ENCODE measurements at regions not wholly inside any gene's neighbourhood (a gene's known extent, or its start where the extent isn't known, plus 50 kb on each side); places are given as distances from the start of the nearest gene placed in this dataset.

DNA sequence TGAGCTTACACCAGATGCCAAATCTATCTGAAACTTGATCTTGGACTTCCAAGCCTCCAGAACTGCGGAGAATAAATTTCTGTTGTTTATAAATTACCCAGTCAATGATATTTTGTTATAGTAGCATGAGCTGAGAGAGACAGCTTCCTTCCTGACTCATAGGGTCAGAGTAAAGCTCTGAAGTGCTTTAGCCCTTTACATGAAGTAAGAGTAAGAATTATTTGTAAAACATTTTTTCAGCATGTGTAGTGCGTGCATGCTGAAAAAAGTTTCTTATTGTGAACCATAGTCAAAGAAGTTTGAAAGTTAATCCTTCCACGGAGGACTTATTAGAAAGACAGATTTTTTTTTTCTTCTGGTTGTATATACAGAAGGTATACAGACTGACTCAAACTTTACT is 172.4 kb downstream of the DMRT2 start:
- TF ChIP-seq CTCF (optimal IDR thresholded peaks at IDR 0.05 in 1 of 3, IDR thresholded peaks at IDR 0.05 in 1 of 3, conservative IDR thresholded peaks at IDR 0.05 in 1 of 3; ENCODE audit: extremely low read depth in 1 of 3, insufficient read depth in 2 of 3, low read length in 3 of 3) (no peak), EZH2 (IDR thresholded peaks at IDR 0.05; ENCODE audit: low read length) (no peak)
